ENCODE measurements at regions not wholly inside any gene's neighbourhood (a gene's known extent, or its start where the extent isn't known, plus 50 kb on each side); places are given as distances from the start of the nearest gene placed in this dataset.
"Not testable (repeated sequence)": the region's sequence is repeated elsewhere in the genome, so short reads cannot be mapped to it uniquely, and the experiment has no call there.

DNA sequence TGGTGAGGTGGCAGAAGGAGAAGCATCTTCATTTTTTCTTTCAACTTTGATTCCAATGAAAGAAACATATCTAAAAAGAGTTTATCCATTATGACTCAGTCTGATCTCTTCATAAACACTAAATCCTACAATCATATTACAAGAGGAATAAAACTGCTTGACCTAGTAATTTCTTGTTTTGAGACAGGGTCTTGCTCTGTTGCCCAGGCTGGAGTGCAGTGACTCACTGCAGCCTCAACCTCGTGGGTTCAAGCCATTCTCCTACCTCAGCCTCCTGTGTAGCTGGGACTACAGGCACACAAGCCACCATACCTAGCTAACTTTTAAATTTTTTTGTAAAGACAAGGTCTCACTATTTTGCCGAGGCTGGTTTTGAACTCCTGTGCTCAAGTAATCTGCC is 147.2 kb downstream of the NDUFA12 start:
- DNase-seq, result no peak

DNA sequence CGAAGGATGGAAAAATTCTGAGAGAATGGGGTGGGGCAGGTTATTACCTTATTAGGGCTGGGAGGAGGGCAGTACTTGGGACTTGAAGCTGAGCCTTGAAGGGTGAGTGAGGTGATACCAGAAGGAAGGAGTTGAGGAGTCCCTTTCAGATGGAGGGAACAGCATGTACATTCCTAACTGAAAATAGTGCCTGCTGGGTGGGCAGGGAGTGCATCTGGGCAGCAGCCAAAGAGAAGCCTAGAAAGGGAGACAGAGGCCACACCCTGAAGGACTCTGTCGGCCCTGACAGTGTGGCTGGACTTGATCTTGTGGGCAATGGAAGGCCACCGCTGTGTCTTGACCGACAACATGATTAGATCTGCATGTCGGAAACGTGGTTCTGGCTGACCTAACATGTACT is 147.6 kb downstream of the NDUFA12 start:
- DNase-seq, result no peak

DNA sequence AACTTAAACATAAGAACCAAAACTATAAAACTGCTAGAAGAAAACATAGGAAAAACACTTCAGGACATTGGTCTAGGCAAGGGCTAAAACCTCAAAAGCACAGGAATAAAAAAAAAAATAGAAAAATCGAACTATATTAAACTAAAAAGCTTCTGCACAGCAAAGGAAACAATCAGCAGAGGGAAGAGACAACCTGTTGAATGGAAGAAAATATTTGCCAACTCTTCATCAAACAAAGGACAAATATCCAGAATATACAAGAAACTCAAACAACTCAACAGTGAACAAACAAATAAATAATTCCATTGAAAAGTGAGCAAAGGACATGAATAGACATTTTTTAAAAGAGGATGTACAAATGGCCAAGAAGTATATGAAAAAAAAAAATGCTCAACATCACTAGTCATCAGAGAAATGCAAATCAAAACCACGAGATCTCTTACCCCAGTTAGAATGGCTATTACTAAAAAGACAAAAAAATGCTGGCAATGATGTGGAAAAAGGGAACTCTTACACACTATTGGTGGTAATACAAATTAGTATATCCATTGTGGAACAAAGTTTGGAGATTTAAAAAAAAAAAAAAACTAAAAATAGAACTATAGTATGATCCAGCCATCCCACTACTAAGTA is 152.0 kb downstream of the NDUFA12 start:
- no peak for DNase-seq

DNA sequence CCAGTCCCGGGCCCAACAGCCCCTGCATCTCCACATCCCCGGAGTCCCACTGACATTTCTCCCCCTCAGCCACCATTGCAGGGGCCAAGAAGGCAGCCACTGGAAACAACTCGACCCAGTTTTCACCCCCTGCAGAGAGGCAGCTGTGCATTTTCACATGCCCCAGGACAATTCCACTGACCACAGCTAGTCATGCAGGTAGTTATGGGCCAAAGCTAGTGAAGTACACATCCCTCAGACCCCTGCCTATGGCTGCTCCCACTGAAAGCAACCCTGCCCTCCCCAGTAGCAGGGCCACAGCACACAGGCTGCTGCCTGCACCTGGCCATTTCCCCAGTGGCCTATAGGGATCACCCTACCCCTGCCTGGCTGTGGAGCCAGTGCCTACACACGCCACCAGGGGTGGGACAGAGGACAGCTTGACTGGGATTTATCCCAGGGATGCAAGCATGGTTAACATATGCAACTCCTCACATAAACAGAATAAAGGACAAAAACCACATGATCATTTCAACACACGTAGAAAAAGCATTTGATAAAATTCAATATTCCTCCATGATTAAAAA is 154.0 kb downstream of the NDUFA12 start:
- no peak for DNase-seq

DNA sequence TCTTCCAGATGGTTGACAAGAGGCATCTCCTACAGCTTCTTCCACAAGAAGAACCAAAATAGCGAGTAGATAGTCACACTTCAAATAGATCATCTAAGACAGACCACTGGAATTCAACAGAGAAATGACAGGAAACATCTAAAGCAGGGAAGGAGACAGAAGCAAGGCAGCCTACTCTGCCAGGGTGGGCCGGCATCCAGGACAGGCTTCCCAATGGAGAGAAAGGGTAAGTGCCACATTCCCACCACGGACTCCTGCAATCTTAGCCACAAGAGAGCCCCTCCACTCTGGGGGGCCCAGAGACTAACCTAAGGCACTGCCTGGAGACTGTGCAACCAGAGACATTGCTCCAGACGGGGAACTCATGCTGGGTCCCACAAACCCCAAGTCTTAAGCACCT is 154.5 kb downstream of the NDUFA12 start:
- DNase-seq, result no peak

DNA sequence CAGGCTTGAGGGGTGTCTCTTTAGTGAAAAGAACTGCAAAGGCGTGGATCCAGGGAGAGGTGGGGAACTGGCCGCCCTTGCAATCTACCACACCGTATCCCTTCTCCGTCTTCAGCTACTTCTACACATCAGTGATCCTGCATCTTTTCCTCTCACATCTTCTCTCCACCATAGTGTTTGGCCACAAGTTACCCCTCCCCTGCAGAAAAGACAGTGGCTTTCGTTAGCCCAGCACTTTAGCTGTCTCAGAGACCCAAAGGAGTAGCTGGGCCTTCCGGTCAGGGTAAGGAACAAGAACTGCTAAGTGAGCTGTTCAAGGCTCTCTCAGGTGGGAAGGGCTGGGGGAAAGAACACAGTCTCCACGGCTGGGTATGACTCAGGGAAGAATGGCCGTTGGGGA is 158.4 kb downstream of the NDUFA12 start:
- no peak for DNase-seq

DNA sequence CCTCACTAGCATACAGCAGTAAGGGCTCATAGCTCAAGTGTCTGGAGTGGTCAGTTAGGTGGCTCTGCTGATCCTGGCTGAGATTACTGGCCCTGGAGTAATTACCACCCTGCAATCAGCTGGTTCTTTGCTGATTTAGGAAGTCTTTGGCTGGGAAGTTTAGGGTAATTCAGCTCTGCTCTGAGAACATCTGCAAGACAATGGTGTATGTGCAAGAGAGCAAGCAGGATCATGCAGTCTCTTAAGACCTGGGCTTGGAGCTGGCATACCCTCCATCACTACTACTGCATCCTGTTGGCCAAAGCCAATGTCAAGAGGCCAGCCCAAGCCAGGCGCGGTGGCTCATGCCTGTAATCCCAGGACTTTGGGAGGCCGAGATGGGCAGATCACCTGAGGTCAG is 159.0 kb downstream of the NDUFA12 start:
- DNase-seq, result no peak

DNA sequence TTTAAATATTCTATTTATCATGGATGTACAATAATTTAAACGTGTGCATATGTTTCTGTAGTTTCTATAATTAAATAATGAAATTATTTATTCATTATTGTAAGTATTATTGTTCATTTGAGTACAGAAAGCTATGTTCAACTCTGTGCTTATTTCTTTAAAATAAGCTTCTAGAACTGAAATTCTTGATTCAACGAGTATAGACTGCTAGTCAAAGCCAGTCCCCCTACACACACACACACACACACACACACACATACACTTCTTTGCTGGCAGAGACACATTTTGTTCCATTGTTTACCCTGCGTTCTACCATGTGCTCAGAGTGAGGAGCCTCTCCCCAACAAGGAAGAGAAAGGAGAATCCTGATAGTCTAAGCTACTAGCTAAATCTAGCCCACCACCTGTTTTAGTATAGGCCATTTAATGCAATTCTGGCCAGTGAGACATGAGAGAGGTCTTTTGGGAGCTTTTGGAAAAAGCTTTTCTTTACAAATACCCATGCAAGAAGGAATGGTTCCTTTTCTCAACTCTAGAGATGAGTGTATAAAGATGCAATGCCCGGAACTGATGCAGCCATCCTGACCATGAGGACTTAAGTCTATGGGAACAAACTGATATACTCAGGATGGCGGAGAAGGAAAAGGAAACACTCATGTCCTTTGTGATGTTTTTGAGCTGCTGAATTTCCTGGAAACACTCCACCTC is 161.4 kb downstream of the NDUFA12 start:
- DNase-seq, result no peak

DNA sequence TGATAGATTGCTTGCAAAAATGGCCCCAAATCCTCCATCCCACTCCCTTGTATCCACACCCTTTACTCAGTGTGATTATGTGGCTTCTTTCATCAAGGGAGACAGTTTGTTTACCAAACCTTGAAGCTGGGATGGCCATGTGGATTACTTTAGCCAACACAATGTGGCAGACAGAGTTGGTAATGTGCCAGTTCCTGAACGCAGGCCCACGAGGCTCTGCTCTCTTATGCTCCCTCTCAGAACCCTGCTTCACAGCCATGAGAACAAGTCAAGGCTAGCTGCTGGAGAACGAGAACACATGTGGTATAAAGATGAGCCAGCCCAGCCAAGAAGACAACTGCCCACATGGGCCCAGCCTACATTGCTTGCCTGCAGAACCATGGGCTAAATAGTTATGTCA is 162.3 kb downstream of the NDUFA12 start:
- DNase-seq, result no peak

DNA sequence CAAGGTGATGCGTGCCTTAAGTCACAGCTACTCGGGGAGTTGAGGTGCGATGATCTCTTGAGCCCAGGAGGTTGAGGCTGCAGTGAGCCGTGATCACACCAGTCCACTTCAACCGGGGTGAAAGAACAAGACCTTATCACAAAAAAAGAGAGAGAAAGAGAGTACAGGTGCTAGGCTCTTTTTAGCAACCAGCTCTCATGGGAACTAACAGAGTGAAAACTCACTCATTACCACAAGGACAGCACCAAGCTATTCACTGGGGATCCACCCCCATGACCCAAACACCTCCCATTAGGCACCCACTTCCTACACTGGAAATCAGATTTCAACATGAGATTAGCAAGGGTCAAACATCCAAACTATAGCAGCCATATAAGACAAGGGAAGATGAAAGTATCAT is 164.2 kb downstream of the NDUFA12 start:
- no peak for DNase-seq

DNA sequence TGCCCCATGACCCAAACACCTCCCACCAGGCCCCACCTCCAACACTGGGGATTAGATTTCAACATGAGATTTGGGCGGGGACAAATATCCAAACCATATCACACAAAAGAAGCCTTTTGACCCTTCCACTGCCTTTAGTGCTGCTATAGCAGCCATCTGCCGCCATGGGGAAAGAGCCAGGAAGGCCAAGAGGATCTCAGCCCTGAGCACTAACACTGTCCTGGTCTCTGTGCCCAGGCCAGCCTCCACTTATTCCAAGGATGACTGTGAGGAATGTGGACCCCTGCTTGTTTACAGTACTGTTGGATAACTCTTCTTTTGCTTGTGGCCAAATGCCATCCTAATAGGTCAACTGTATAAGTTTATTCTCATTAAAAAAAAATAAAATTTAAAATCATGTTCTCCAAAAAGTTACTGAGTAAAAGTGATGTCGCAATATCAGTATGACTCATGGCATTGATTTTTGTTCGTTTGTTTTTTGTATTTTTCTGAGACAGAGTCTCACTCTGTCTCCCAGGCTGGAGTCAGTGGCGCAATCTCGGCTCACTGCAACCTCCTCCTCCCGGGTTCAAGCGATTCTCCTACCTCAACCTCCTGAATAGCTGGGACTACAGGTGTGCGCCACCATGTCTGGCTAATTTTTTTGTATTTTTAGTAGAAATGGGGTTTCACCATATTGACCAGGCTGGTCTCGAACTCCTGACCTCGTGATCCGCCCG is 166.4 kb downstream of the NDUFA12 start:
- not testable (repeated sequence) for DNase-seq

DNA sequence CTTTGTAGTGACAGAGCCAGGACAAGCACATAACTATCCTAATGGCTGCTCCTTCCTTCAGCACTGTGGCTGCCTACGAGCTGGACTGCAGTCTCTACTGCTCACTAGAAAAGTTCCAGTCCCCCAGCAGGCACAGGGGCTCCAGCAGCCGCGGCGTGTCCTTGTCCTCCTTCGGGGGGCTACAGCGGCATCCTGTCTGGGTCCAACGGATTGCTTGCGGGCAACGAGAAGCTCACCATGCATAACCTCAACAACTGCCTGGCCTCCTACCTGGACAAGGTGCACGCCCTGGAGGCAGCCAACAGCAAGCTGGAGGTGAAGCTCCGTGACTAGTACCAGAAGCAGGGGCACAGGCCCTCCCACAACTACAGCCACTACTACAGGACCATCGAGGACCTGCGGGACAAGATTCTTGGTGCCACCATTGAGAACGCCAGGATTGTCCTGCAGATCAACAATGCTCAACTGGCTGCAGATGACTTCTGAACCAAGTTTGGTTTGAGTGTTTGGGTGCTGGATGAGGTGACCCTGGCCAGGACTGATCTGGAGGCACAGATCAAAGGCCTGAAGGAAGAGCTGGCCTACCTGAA is 169.4 kb downstream of the NDUFA12 start:
- DNase-seq, result no peak

DNA sequence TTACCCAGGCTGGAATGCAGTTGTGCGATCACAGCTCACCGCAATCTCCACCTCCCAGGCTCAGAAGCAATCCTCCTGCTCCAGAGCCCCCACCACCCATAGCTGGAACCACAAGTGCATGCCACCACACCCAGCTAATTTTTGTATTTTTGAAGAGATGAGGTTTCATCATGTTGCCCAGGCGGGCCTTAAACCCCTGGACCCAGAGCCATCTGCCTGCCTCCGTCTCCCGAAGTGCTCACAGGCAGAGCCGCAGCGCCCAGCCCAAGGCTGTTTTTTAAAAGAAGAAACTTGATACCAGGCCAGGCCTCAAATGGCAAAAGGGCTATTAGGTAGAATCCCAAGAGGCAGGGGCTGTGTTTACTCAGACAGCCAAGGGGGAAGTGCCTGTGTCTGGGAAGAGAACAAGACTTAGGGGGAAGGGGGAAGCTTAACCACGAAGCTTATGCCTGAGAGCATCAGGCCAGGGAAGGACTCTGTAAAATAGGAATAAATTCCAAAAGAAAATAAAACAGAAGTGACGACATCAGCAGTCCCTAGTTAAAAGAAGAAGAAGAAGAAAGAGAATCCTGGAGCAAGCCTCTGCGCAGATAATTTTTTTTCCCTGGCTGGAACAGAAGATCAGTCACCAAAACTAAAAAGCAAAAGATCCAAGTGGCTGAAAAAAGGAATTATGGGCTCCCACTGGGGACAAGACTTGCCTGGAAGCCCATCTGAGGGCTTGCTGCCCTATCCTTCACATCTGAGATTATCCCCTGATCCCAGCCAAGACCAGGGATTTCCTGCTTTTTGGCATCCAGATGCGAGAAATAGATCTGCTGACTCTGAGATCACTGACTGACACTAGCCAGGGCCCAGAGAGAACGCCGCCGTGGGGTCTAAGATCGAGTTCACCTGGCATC is 170.5 kb downstream of the NDUFA12 start:
- no peak for DNase-seq

DNA sequence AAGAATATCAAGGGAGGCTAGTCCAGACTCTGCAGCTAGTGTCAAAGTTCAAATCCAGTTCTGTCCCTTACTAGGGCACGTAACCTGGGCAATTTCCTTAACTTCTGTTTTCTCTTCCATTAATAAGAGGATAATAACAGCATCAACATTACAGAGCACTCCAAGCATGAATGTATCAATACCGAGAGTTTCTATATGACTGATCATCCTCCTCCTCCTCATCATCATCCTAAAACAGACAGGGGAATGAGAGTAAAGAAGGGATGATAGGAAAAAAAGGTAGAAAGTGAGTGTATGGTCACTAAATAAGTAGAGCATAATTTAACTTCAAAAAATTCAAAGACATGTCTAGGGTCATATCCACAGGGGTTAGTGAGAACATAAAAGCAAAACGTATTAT is 171.4 kb downstream of the NDUFA12 start:
- no peak for DNase-seq

DNA sequence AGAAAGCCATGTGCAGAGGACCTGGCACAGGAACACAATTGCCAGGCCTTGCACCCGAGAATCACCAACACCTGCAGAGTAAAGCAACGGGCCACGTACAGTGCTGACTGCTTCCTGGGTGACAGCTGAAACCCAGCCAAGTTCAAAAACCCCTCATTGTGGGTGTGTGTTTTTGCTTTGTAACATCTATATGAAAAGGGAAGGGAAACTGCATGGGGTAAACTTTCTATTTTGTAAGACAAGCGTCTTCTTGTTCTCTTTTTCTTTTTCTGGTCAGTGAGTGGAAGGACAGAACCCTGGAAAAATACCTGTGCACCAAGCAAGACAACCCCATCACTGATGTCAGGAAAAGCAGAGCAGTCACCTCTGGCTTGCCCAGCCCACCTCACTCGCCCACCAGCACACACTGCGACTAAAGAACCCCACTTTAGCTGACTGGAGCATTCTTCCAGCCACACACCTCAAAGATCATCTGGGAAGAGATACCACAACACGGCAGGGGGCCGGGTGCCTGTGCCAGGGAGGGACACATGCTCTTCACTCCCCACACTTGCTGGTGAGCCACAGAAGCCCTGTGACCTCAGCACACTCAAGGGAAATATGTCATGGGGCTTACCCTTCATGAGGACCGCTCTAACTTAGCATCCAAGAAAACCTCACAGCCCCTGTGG is 172.3 kb downstream of the NDUFA12 start:
- peak in 1 of 5 experiments; percentile 9 for DNase-seq

DNA sequence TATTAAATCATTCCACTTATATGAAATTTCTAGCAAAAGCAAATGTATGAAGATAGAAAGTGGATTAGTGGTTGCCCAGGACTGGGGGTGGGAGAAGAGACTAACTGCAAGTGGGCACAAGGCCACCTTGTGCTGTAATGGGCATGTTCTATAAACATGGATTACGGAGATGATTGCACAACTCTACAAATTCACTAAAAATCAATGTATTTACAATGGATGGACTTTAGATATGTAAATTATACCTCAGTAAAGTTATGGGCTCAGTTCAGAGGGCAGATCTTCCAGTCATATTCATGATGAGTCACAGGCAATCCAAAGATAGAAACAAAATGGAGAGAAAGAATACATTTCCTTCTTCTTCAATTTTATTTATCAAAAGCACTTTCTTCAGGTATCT is 173.9 kb downstream of the NDUFA12 start:
- no peak for DNase-seq

DNA sequence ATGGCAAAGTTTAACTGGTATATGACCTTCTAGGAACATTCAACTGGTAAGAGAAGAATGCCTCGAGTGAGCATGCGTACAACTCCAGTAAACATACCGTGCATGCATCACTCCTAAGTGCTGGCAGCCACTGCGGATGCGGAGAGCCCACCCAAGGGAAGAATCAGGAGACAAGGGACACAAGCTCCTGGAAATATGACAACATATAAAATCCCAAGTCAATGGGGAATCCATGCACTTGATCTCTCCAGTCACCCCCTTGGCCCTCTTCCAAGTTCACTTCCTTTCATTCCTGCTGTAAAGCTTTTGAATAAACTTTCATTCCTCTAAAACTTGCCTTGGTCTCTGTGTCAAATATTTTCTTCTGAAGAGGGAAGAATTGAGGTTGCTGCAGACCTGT is 168.7 kb upstream of the TMCC3 start:
- no peak for DNase-seq

DNA sequence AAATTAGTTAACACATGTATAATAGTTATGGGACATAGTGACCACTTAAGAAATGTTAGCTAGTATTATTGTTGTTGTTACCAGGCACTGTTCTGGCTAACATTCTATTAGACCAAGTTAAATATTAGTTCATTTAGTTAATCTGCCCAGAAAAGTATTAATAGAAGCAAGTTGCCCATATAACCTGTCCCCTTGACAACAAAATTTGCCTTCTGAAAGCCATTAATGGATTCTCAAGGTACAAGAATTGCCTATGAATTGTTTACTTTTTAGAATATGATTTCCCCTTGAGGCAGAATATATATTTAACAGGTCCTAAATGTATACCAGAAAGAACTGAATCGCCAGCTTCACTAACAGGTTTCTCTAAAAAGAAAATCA is 167.3 kb upstream of the TMCC3 start:
- DNase-seq, result no peak

DNA sequence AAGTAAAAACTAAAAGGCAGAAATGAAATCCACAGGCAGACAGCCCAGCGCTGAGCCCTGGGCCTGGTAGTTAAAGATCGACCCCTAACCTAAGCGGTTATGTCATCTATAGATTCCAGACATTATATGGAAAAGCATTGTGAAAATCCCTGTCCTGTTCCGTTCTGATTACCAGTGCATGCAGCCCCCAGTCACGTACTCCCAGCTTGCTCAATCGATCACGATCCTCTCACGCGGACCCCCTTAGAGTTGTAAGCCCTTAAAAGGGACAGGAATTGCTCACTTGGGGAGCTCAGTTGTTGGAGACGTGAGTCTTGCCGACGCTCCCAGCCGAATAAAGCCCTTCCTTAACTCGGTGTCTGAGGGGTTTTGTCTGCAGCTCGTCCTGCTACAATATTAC is 166.8 kb upstream of the TMCC3 start:
- not testable (repeated sequence) for DNase-seq

DNA sequence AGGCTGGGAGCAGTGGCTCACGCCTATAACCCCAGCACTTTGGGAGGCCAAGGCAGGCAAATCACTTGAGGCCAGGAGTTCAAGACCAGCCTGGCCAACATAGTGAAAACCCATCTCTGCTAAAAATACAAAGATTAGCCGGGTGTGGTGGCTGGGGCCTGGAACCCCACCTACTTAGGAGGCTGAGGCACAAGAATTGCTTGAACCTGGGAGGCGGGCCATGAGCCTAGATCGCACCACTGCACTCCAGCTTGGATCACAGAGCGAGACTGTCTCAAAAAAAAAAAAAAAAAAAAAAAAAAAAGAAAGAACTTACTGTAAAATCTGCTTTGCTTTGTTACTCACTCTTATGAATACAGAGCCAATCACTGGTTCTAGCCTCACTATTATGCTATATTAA is 166.4 kb upstream of the TMCC3 start:
- not testable (repeated sequence) for DNase-seq

DNA sequence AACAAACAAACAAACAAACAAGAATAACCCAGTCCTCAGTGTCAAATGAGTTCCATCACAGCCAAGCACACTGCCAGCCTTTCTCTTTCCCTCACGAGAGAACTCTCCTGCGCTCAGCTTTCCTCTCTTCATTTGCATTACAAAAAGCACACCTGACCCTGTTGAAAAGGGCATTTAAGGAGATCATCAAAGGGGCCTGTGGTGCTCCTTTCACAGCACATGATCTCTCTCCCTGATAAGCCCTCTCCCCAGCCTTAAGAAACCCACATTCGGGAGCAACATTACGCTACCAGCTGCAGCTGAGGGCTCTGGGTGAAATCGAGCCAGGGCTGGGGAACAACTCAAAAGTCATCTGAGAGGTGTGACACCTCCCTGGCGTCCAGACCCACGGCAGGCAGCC is 165.6 kb upstream of the TMCC3 start:
- DNase-seq, result no peak

DNA sequence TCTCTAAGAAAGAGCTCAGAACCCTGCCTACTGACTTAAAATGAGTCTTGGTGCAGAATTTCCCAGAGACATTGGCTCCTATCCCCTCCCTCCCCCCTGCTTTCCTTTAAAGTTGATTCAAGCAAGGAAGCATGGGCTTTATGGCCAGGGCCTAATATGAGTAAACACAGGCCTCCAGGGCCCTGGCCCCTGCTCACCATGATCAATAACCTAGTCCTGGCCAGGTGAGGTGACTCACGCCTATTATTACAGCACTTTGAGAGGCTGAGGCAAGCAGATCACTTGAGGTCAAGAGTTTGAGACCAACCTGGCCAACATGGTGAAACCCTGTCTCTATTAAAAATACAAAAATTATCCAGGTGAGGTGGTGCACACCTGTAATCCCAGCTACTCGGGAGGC is 165.1 kb upstream of the TMCC3 start:
- DNase-seq, result no peak

All from T-helper 2 cell (primary cell).